HCT116 (cell line): ENCODE measurements at regions not wholly inside any gene's neighbourhood (a gene's known extent, or its start where the extent isn't known, plus 50 kb on each side); places are given as distances from the start of the nearest gene placed in this dataset.

Experiments
- CEBPB ChIP-seq: IDR thresholded peaks from 2 replicates; pipeline ENCODE4 v1.6.1; 2012; ENCODE audit warnings: low read depth
- CTCF ChIP-seq, 3 experiments: fragments of 200-600 bp in 1 of 3; sonication (generic) in 1 of 3; IDR thresholded peaks in 2 of 3; conservative IDR thresholded peaks in 1 of 3; 2 replicates each; pipeline ENCODE4 v1.5.1; 2012 to 2017; ENCODE audit warnings: low read depth in 2 of 3, low read length in 2 of 3, antibody characterized with exemption in 1 of 3, borderline replicate concordance in 1 of 3, control low read depth in 1 of 3, mild to moderate bottlenecking in 1 of 3, mixed read lengths in 1 of 3, mixed run types in 1 of 3, moderate library complexity in 1 of 3; ENCODE audit not compliant: insufficient read depth in 1 of 3
- SP1 ChIP-seq: IDR thresholded peaks from 2 replicates; pipeline ENCODE4 v1.6.1; 2012; ENCODE audit warnings: low read depth

- TF ChIP-seq SP1 (no peak), CEBPB (no peak), CTCF (IDR thresholded peaks at IDR 0.05 in 2 of 3, conservative IDR thresholded peaks at IDR 0.05 in 1 of 3; ENCODE audit: borderline replicate concordance in 1 of 3, insufficient read depth in 1 of 3, low read depth in 2 of 3, low read length in 2 of 3) (no peak)
Measured at GRCh38 chr4:142974328-142974727, 128.2 kb upstream of the INPP4B start.
